NCI-H1417 treated with DMSO at 0.1 percent for 48 hours (cell line): ENCODE measurements at regions not wholly inside any gene's neighbourhood (a gene's known extent, or its start where the extent isn't known, plus 50 kb on each side); places are given as distances from the start of the nearest gene placed in this dataset.

Experiments used
- DNase-seq: peaks from one replicate; lab custom pipeline; 2025; lab: John Stamatoyannopoulos, UW

- no peak for DNase-seq
Measured at GRCh38 chr2:15889442-15890123, 50.8 kb upstream of the MYCN start.

GRCh38 chr2:15890124-15890754 is 50.1 kb upstream of the MYCN start:
- no peak for DNase-seq
